Ascending aorta (tissue), 2 donors: ENCODE measurements at regions not wholly inside any gene's neighbourhood (a gene's known extent, or its start where the extent isn't known, plus 50 kb on each side); places are given as distances from the start of the nearest gene placed in this dataset.

Experiments
- DNase-seq, 2 donors: peaks; one replicate each; pipeline ENCODE4 v3.0.0-alpha.2; 2019; ENCODE audit warnings: low spot score in 2 of 2
- H3K27ac ChIP-seq, 2 donors: fragments of 200-600 bp; sonication (generic); one replicate each; pipeline ENCODE4 v1.5.1; 2016 to 2017; ENCODE audit warnings: mild to moderate bottlenecking in 1 of 2
- H3K27me3 ChIP-seq: fragments of 200-600 bp; sonication (generic); one replicate; pipeline ENCODE4 v1.5.1; 2017
- H3K36me3 ChIP-seq, 2 donors: fragments of 200-600 bp; sonication (generic); one replicate each; pipeline ENCODE4 v1.5.1; 2016
- H3K4me1 ChIP-seq, 2 donors: fragments of 200-600 bp; sonication (generic); one replicate each; pipeline ENCODE4 v1.5.1; 2016 to 2017; ENCODE audit warnings: mild to moderate bottlenecking in 1 of 2
- H3K4me3 ChIP-seq, 2 donors: fragments of 200-600 bp; sonication (generic); one replicate each; pipeline ENCODE4 v1.5.1; 2016 to 2017; ENCODE audit warnings: mild to moderate bottlenecking in 1 of 2
- H3K9me3 ChIP-seq, 2 donors: fragments of 200-600 bp; sonication (generic); one replicate each; pipeline ENCODE4 v1.5.1; 2016
- CTCF ChIP-seq, 3 experiments: fragments of 200-600 bp in 2 of 3; fragments of 450-650 bp in 1 of 3; sonication (generic) in 2 of 3; IDR thresholded peaks; one replicate each; pipeline ENCODE4 v1.5.1; 2016 to 2019; ENCODE audit warnings: antibody characterized with exemption in 3 of 3, mild to moderate bottlenecking in 1 of 3, moderate library complexity in 1 of 3
- intact Hi-C: fragments of 100-400 bp; cut with DNase I; formaldehyde crosslinking; loops from one replicate; pipeline ENCODE4 v1.15.1; 2023

GRCh38 chr7:86999750-87000149, 59.7 kb downstream of the ELAPOR2 start:
- no peak overlapping the region for H3K4me3 ChIP-seq
- H3K4me1 ChIP-seq = peaks cover 0 to 10% of the 10 kb centered on the region in 2 donors
- DNase-seq = no peak
- no peaks in the 10 kb centered on the region for H3K27me3 ChIP-seq
- H3K36me3 ChIP-seq = no peaks in the 10 kb centered on the region
- intact Hi-C loops = no loop called here
- TF ChIP-seq CTCF (IDR thresholded peaks at IDR 0.05) = no peak
- no peaks in the 10 kb centered on the region for H3K9me3 ChIP-seq
- no peak overlapping the region for H3K27ac ChIP-seq

- intact Hi-C loops = no loop called here
- Histone ChIP-seq H3K27ac (no peak overlapping the region), H3K9me3 (no peaks in the 10 kb centered on the region), H3K4me1 (peaks cover 0 to 8% of the 10 kb centered on the region in 2 donors), H3K4me3 (no peak overlapping the region), H3K36me3 (no peaks in the 10 kb centered on the region), H3K27me3 (no peaks in the 10 kb centered on the region)
- no peak for DNase-seq
- TF ChIP-seq CTCF (IDR thresholded peaks at IDR 0.05) = no peak
Measured at GRCh38 chr7:86995814-86996213, 63.6 kb downstream of the ELAPOR2 start.

- DNase-seq = no peak
- Histone ChIP-seq H3K4me1 (peaks cover 0 to 2% of the 10 kb centered on the region in 2 donors), H3K9me3 (no peaks in the 10 kb centered on the region), H3K36me3 (no peaks in the 10 kb centered on the region), H3K4me3 (no peak overlapping the region), H3K27me3 (no peaks in the 10 kb centered on the region), H3K27ac (no peak overlapping the region)
- no peak for TF ChIP-seq CTCF (IDR thresholded peaks at IDR 0.05)
- intact Hi-C loops = no loop called here
Measured at GRCh38 chr7:86995052-86995725, 64.3 kb downstream of the ELAPOR2 start.

GRCh38 chr7:86991771-86992191, 67.7 kb downstream of the ELAPOR2 start:
- Histone ChIP-seq H3K9me3 (no peaks in the 10 kb centered on the region), H3K36me3 (no peaks in the 10 kb centered on the region), H3K27ac (no peak overlapping the region), H3K4me3 (no peak overlapping the region), H3K4me1 (no peaks in the 10 kb centered on the region), H3K27me3 (no peaks in the 10 kb centered on the region)
- DNase-seq = no peak
- intact Hi-C loops = no loop called here
- no peak for TF ChIP-seq CTCF (IDR thresholded peaks at IDR 0.05)

GRCh38 chr7:86991093-86991769, 68.2 kb downstream of the ELAPOR2 start:
- Histone ChIP-seq H3K4me1 (no peaks in the 10 kb centered on the region), H3K27me3 (no peaks in the 10 kb centered on the region), H3K9me3 (no peaks in the 10 kb centered on the region), H3K27ac (no peak overlapping the region), H3K36me3 (no peaks in the 10 kb centered on the region), H3K4me3 (no peak overlapping the region)
- DNase-seq = no peak
- intact Hi-C loops = no loop called here
- no peak for TF ChIP-seq CTCF (IDR thresholded peaks at IDR 0.05)
